Sigmoid colon (tissue), 6 donors: ENCODE measurements at regions not wholly inside any gene's neighbourhood (a gene's known extent, or its start where the extent isn't known, plus 50 kb on each side); places are given as distances from the start of the nearest gene placed in this dataset.

Experiments used
- DNase-seq: peaks from one replicate; pipeline ENCODE4 v3.0.0-alpha.2; 2019
- H3K27ac ChIP-seq, 4 donors: fragments of 200-600 bp; sonication (generic); one replicate each; pipeline ENCODE4 v1.5.1; 2016 to 2019; ENCODE audit warnings: mild to moderate bottlenecking in 1 of 4
- H3K27me3 ChIP-seq, 3 donors: fragments of 200-600 bp; sonication (generic); one replicate each; pipeline ENCODE4 v1.5.1; 2019; ENCODE audit warnings: mild to moderate bottlenecking in 1 of 3
- H3K36me3 ChIP-seq, 4 donors: fragments of 200-600 bp; sonication (generic); one replicate each; pipeline ENCODE4 v1.5.1; 2016 to 2019
- H3K4me1 ChIP-seq, 4 donors: fragments of 200-600 bp; sonication (generic); one replicate each; pipeline ENCODE4 v1.5.1; 2017 to 2019
- H3K4me3 ChIP-seq, 4 donors: fragments of 200-600 bp; sonication (generic); one replicate each; pipeline ENCODE4 v1.5.1; 2017 to 2019; ENCODE audit warnings: mild to moderate bottlenecking in 2 of 4, moderate library complexity in 1 of 4
- H3K9me3 ChIP-seq, 4 donors: fragments of 200-600 bp in 3 of 4; sonication (generic) in 3 of 4; one replicate each; pipeline versions ENCODE4 v1.5.1 to v1.6.1; 2013 to 2019
- CTCF ChIP-seq, 4 experiments: fragments of 450-650 bp in 3 of 4; fragments of 200-600 bp in 1 of 4; IDR thresholded peaks; one replicate each; pipeline ENCODE4 v1.5.1; 2016 to 2019; ENCODE audit warnings: antibody characterized with exemption in 4 of 4, mild to moderate bottlenecking in 3 of 4, moderate library complexity in 2 of 4
- EP300 ChIP-seq, 4 donors: sonication (generic); formaldehyde crosslinking; IDR thresholded peaks; one replicate each; pipeline ENCODE4 v1.6.1; 2017; ENCODE audit warnings: antibody characterized with exemption in 4 of 4
- POLR2A ChIP-seq, 2 donors: fragments of 450-650 bp; IDR thresholded peaks; one replicate each; pipeline ENCODE4 v1.6.1; 2016; ENCODE audit warnings: antibody characterized with exemption in 2 of 2, mild to moderate bottlenecking in 2 of 2, moderate library complexity in 2 of 2
- POLR2AphosphoS5 ChIP-seq, 4 donors: sonication (generic); formaldehyde crosslinking; IDR thresholded peaks; one replicate each; pipeline ENCODE4 v1.6.1; 2017; ENCODE audit warnings: antibody characterized with exemption in 4 of 4
- WGBS, 2 donors: extraction: QIAGEN DNeasy Blood & Tissue Kit; methylation state at CpG; one replicate each; pipeline ENCODE4 v1.1.7; 2013; 5-methylcytosine and 5-hydroxymethylcytosine counted together
- intact Hi-C: fragments of 100-400 bp; cut with DNase I; formaldehyde crosslinking; loops from one replicate; pipeline ENCODE4 v1.15.1; 2023
- donor health status: healthy with polysubstance abuse.
- donor health status: healthy.

- H3K4me3 ChIP-seq, result no peak overlapping the region
- no peaks in the 10 kb centered on the region for H3K27me3 ChIP-seq
- 89 to 92% methylated on average over 4 of the region's 4 CpGs for WGBS, 2 donors
- TF ChIP-seq POLR2A (IDR thresholded peaks at IDR 0.05) (no peak), POLR2AphosphoS5 (IDR thresholded peaks at IDR 0.05) (no peak), CTCF (IDR thresholded peaks at IDR 0.05) (no peak), EP300 (IDR thresholded peaks at IDR 0.05) (no peak)
- peak; percentile 34 for DNase-seq
- H3K9me3 ChIP-seq, result no peaks in the 10 kb centered on the region
- intact Hi-C loops, result no loop called here
- no peak overlapping the region for H3K27ac ChIP-seq
- no peaks in the 10 kb centered on the region for H3K36me3 ChIP-seq
- no peaks in the 10 kb centered on the region for H3K4me1 ChIP-seq
These were observed 258.4 kb downstream of the XXYLT1 start for GRCh38 chr3:195012571-195012970.

GRCh38 chr3:195013411-195014361 is 257.3 kb downstream of the XXYLT1 start:
- intact Hi-C loops, result no loop called here
- H3K4me3 ChIP-seq, result no peak overlapping the region
- no peaks in the 10 kb centered on the region for H3K27me3 ChIP-seq
- H3K9me3 ChIP-seq, result no peaks in the 10 kb centered on the region
- TF ChIP-seq POLR2AphosphoS5 (IDR thresholded peaks at IDR 0.05), result no peak
- TF ChIP-seq EP300 (IDR thresholded peaks at IDR 0.05), result no peak
- TF ChIP-seq CTCF (IDR thresholded peaks at IDR 0.05), result no peak
- no peak for TF ChIP-seq POLR2A (IDR thresholded peaks at IDR 0.05)
- peak; percentile 42 for DNase-seq
- H3K4me1 ChIP-seq, result no peaks in the 10 kb centered on the region
- no peaks in the 10 kb centered on the region for H3K36me3 ChIP-seq
- 85 to 87% methylated on average over 17 of the region's 17 CpGs for WGBS, 2 donors
- H3K27ac ChIP-seq, result no peak overlapping the region

- WGBS, 2 donors, result 48 to 77% methylated on average over 5 of the region's 5 CpGs
- Histone ChIP-seq H3K4me1 (no peaks in the 10 kb centered on the region), H3K36me3 (no peaks in the 10 kb centered on the region), H3K9me3 (no peaks in the 10 kb centered on the region), H3K4me3 (no peak overlapping the region), H3K27me3 (no peaks in the 10 kb centered on the region), H3K27ac (no peak overlapping the region)
- TF ChIP-seq POLR2A (IDR thresholded peaks at IDR 0.05), result no peak
- TF ChIP-seq POLR2AphosphoS5 (IDR thresholded peaks at IDR 0.05), result no peak
- TF ChIP-seq EP300 (IDR thresholded peaks at IDR 0.05), result no peak
- TF ChIP-seq CTCF (IDR thresholded peaks at IDR 0.05), result no peak
- intact Hi-C loops, result no loop called here
- DNase-seq, result peak; percentile 21
These were observed 255.9 kb downstream of the XXYLT1 start for GRCh38 chr3:195015021-195015420.

- Histone ChIP-seq H3K4me3 (no peak overlapping the region), H3K27ac (no peak overlapping the region), H3K36me3 (no peaks in the 10 kb centered on the region), H3K27me3 (no peaks in the 10 kb centered on the region), H3K9me3 (no peaks in the 10 kb centered on the region), H3K4me1 (no peaks in the 10 kb centered on the region)
- TF ChIP-seq EP300 (IDR thresholded peaks at IDR 0.05), result no peak
- no peak for TF ChIP-seq CTCF (IDR thresholded peaks at IDR 0.05)
- no peak for TF ChIP-seq POLR2A (IDR thresholded peaks at IDR 0.05)
- no peak for TF ChIP-seq POLR2AphosphoS5 (IDR thresholded peaks at IDR 0.05)
- intact Hi-C loops, result no loop called here
- WGBS, 2 donors, result 31 to 73% methylated on average over 4 of the region's 4 CpGs
- peak; percentile 22 for DNase-seq
These were observed 253.8 kb downstream of the XXYLT1 start for GRCh38 chr3:195017151-195017550.
